Fibroblast of mammary gland (primary cell): ENCODE measurements at regions not wholly inside any gene's neighbourhood (a gene's known extent, or its start where the extent isn't known, plus 50 kb on each side); places are given as distances from the start of the nearest gene placed in this dataset.
"Not testable (repeated sequence)": the region's sequence is repeated elsewhere in the genome, so short reads cannot be mapped to it uniquely, and the experiment has no call there.

Source experiments
- DNase-seq: peaks from one replicate; pipeline ENCODE4 v3.0.0-alpha.2; 2010; ENCODE audit warnings: low read depth
- H3K4me3 ChIP-seq: 2 replicates; pipeline ENCODE4 v1.5.1; 2011; ENCODE audit warnings: low read depth, mild to moderate bottlenecking, low read length, moderate library complexity; ENCODE audit not compliant: control insufficient read depth
- CTCF ChIP-seq: conservative IDR thresholded peaks from 2 replicates; pipeline ENCODE4 v1.5.1; 2011; ENCODE audit warnings: low read depth, low read length, inconsistent platforms; ENCODE audit not compliant: control insufficient read depth, insufficient read depth

- DNase-seq = no peak
- TF ChIP-seq CTCF = no peak
- H3K4me3 ChIP-seq = no peak overlapping the region
These were observed 976.2 kb upstream of the LRFN5 start for GRCh38 chr14:40630471-40630870.

- not testable (repeated sequence) for H3K4me3 ChIP-seq, DNase-seq
These were observed 977.0 kb upstream of the LRFN5 start for GRCh38 chr14:40629551-40630137.

GRCh38 chr14:40629144-40629543, 977.5 kb upstream of the LRFN5 start:
- H3K4me3 ChIP-seq = no peak overlapping the region
- DNase-seq = no peak
- no peak for TF ChIP-seq CTCF

GRCh38 chr14:40623643-40624042, 983.0 kb upstream of the LRFN5 start:
- TF ChIP-seq CTCF = no peak
- H3K4me3 ChIP-seq = no peak overlapping the region
- DNase-seq = no peak

GRCh38 chr14:40618225-40618898, 988.3 kb upstream of the LRFN5 start:
- no peak for TF ChIP-seq CTCF
- H3K4me3 ChIP-seq = no peak overlapping the region
- no peak for DNase-seq

- no peak for TF ChIP-seq CTCF
- no peak for DNase-seq
- no peak overlapping the region for H3K4me3 ChIP-seq
These were observed 990.1 kb upstream of the LRFN5 start for GRCh38 chr14:40616579-40616978.

GRCh38 chr14:40601063-40601462, 1005.6 kb upstream of the LRFN5 start:
- H3K4me3 ChIP-seq = no peak overlapping the region
- no peak for TF ChIP-seq CTCF
- no peak for DNase-seq
